ENCODE measurements at regions not wholly inside any gene's neighbourhood (a gene's known extent, or its start where the extent isn't known, plus 50 kb on each side); places are given as distances from the start of the nearest gene placed in this dataset.

- Histone ChIP-seq H3K4me1 (no peaks in the 10 kb centered on the region), H3K4me3 (no peak overlapping the region), H3K27ac (no peak overlapping the region), H3K36me3 (no peaks in the 10 kb centered on the region), H3K27me3 (no peaks in the 10 kb centered on the region), H3K9me3 (no peaks in the 10 kb centered on the region)
- in situ Hi-C loops (cut with MboI; ENCODE audit: low sequenced_read_pairs in 4 of 4): loop anchor here in 1 of 4 donors (25.0 kb wide), 1 partner anchor 478 kb away; no protein-coding TSS in a partner anchor
- TF ChIP-seq, protein P1, sequence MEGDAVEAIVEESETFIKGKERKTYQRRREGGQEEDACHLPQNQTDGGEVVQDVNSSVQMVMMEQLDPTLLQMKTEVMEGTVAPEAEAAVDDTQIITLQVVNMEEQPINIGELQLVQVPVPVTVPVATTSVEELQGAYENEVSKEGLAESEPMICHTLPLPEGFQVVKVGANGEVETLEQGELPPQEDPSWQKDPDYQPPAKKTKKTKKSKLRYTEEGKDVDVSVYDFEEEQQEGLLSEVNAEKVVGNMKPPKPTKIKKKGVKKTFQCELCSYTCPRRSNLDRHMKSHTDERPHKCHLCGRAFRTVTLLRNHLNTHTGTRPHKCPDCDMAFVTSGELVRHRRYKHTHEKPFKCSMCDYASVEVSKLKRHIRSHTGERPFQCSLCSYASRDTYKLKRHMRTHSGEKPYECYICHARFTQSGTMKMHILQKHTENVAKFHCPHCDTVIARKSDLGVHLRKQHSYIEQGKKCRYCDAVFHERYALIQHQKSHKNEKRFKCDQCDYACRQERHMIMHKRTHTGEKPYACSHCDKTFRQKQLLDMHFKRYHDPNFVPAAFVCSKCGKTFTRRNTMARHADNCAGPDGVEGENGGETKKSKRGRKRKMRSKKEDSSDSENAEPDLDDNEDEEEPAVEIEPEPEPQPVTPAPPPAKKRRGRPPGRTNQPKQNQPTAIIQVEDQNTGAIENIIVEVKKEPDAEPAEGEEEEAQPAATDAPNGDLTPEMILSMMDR (IDR thresholded peaks at IDR 0.05 in 4 of 5, conservative IDR thresholded peaks at IDR 0.05 in 1 of 5): no peak
- TF ChIP-seq POLR2A (IDR thresholded peaks at IDR 0.05): no peak
- intact Hi-C loops (cut with DNase I; ENCODE audit: low total_unique reads): no loop called here
- ATAC-seq: no peak
- DNase-seq: no peak
Observed at GRCh38 chr3:38990621-38991020, 61.1 kb downstream of the SCN11A start.

GRCh38 chr3:38989917-38990510, 61.7 kb downstream of the SCN11A start:
- ATAC-seq (no peak), DNase-seq (no peak)
- no peak overlapping the region for H3K4me3 ChIP-seq
- intact Hi-C loops (cut with DNase I; ENCODE audit: low total_unique reads) (no loop called here), in situ Hi-C loops (cut with MboI; ENCODE audit: low sequenced_read_pairs in 4 of 4) (loop anchor here in 1 of 4 donors (25.0 kb wide), 1 partner anchor 478 kb away; no protein-coding TSS in a partner anchor)
- H3K9me3 ChIP-seq: no peaks in the 10 kb centered on the region
- TF ChIP-seq, protein P1 (IDR thresholded peaks at IDR 0.05 in 4 of 5, conservative IDR thresholded peaks at IDR 0.05 in 1 of 5): no peak
- TF ChIP-seq POLR2A (IDR thresholded peaks at IDR 0.05): no peak
- H3K27me3 ChIP-seq: no peaks in the 10 kb centered on the region
- no peak overlapping the region for H3K27ac ChIP-seq
- no peaks in the 10 kb centered on the region for H3K4me1 ChIP-seq
- no peaks in the 10 kb centered on the region for H3K36me3 ChIP-seq

- H3K4me1 ChIP-seq: no peaks in the 10 kb centered on the region
- no peaks in the 10 kb centered on the region for H3K27me3 ChIP-seq
- in situ Hi-C loops (cut with MboI; ENCODE audit: low sequenced_read_pairs in 4 of 4): loop anchor here in 1 of 4 donors (25.0 kb wide), 1 partner anchor 477 kb away; no protein-coding TSS in a partner anchor
- TF ChIP-seq POLR2A (IDR thresholded peaks at IDR 0.05): no peak
- TF ChIP-seq, protein P1 (IDR thresholded peaks at IDR 0.05 in 4 of 5, conservative IDR thresholded peaks at IDR 0.05 in 1 of 5): no peak
- no peak for DNase-seq
- no peak overlapping the region for H3K4me3 ChIP-seq
- no peaks in the 10 kb centered on the region for H3K36me3 ChIP-seq
- ATAC-seq: no peak
- H3K27ac ChIP-seq: no peak overlapping the region
- intact Hi-C loops (cut with DNase I; ENCODE audit: low total_unique reads): no loop called here
- no peaks in the 10 kb centered on the region for H3K9me3 ChIP-seq
Observed at GRCh38 chr3:38988955-38989354, 62.8 kb downstream of the SCN11A start.

- Histone ChIP-seq H3K4me1 (no peaks in the 10 kb centered on the region), H3K36me3 (no peaks in the 10 kb centered on the region), H3K4me3 (no peak overlapping the region), H3K27me3 (no peaks in the 10 kb centered on the region), H3K27ac (no peak overlapping the region), H3K9me3 (no peaks in the 10 kb centered on the region)
- DNase-seq (no peak), ATAC-seq (no peak)
- TF ChIP-seq, protein P1 (IDR thresholded peaks at IDR 0.05 in 4 of 5, conservative IDR thresholded peaks at IDR 0.05 in 1 of 5): no peak
- no peak for TF ChIP-seq POLR2A (IDR thresholded peaks at IDR 0.05)
- intact Hi-C loops (cut with DNase I; ENCODE audit: low total_unique reads) (no loop called here), in situ Hi-C loops (cut with MboI; ENCODE audit: low sequenced_read_pairs in 4 of 4) (loop anchor here in 1 of 4 donors (25.0 kb wide), 1 partner anchor 475 kb away; no protein-coding TSS in a partner anchor)
Observed at GRCh38 chr3:38987456-38987855, 64.3 kb downstream of the SCN11A start.
